GM21390 (cell line): ENCODE measurements at regions not wholly inside any gene's neighbourhood (a gene's known extent, or its start where the extent isn't known, plus 50 kb on each side); places are given as distances from the start of the nearest gene placed in this dataset.

Experiments
- ATAC-seq: cut with Tn5 transposase; IDR thresholded peaks from one replicate; pipeline ENCODE4 v1.9.1; 2021; ENCODE audit not compliant: unreplicated experiment

- ATAC-seq, result no peak
These were observed 102.4 kb downstream of the EFNB2 start for GRCh38 chr13:106433066-106433465.

GRCh38 chr13:106432636-106433035 is 102.8 kb downstream of the EFNB2 start:
- no peak for ATAC-seq

- no peak for ATAC-seq
These were observed 108.6 kb downstream of the EFNB2 start for GRCh38 chr13:106426909-106427308.

DNA sequence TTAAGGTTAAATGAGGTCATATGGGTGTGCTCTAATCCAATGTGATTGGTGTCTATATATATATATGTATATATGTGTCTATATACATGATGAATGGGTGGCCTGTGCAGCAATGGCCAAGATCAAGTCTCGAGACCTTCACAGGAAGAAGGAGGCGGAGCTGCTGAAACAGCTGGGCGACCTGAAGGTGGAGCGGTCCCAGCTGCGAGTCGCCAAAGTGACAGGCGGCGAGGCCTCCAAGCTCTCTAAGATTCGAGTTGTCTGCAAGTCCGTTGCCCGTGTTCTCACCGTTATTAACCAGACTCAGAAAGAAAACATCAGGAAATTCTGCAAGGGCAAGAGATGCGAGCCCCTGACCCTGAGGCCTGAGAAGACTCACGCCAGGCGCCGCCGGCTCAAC is 109.8 kb downstream of the EFNB2 start:
- no peak for ATAC-seq

- ATAC-seq, result no peak
These were observed 110.7 kb downstream of the EFNB2 start for GRCh38 chr13:106424805-106425204.

DNA sequence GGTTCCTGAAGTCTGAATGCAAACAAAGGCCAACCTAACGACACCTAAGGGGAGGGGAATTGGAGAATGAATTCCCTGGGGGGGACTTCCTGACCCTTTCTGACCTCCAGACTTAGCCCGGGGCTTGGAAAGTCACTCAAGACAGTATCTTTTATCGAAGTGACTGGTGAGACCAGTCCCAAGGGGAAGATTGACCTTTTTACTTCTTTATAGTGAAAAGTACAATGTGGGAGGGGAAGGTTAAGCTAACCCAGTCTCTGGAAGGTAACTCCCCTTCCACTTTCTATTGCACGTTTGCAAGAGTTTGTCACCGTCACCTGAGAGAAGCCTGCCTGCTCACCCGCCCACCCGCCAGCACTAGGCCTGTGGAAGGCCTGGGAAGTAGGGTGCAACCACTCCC is 111.9 kb downstream of the EFNB2 start:
- ATAC-seq, result peak; percentile 53

DNA sequence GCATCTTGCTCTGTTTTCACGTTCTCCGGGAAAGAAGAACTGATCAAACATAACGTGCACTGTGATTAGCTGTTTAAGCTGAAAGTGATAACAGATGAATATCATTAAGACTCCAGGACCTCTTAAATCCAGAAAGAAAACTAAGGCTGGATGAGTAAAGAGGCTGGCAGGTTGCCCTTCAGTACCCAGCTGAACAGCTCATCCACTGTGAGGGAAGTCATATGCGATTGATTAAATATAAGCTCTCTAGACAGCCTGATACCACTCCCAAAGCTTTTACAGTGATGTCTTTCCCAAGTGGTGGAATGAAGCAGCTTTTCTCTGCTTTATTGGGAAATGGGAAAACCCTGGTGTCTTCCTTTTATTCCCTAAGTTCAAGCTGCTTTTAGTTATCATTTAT is 116.9 kb downstream of the EFNB2 start:
- no peak for ATAC-seq

- no peak for ATAC-seq
These were observed 117.9 kb downstream of the EFNB2 start for GRCh38 chr13:106417467-106418110.

GRCh38 chr13:106416645-106417044 is 118.8 kb downstream of the EFNB2 start:
- no peak for ATAC-seq

GRCh38 chr13:106415971-106416370 is 119.5 kb downstream of the EFNB2 start:
- no peak for ATAC-seq

GRCh38 chr13:106415442-106415841 is 120.0 kb downstream of the EFNB2 start:
- no peak for ATAC-seq

GRCh38 chr13:106407338-106407737 is 128.1 kb downstream of the EFNB2 start:
- ATAC-seq, result peak; percentile 66

DNA sequence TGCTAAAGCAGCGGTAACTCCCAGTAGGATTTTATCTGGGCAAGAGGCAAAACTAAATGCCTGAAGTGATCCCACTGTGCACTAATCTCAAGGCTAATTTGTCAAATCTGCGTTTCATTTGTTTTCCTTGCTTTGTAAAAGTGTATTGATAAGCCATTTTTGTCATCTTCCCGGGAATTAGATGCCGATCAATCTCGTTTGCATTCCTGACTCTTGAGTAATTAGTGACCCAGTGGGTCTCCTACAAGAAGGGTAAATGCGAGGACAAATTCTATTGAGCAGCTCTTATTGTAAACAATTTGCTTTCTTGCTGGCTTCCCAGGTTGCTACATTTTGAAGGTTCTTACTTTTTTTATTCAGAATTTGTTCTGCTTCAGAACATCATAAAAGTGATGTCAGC is 129.7 kb downstream of the EFNB2 start:
- no peak for ATAC-seq

DNA sequence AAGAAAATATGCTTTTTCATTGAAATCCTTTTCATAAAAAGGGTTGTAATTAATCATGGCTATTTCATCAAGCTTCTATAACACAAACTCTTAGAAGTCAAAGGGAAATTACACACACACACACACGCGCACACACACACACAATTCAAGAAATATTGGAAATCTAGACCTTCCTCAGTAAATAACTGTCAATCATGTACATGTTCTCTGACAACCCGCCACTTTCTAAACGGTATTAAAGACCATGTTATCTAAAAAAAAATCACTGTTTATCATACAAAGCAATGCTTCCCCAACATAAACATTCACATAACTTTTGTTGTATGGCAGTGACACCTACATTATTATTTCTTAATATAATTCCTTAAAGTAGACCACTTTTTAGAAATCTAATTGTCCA is 132.2 kb downstream of the EFNB2 start:
- ATAC-seq, result no peak

DNA sequence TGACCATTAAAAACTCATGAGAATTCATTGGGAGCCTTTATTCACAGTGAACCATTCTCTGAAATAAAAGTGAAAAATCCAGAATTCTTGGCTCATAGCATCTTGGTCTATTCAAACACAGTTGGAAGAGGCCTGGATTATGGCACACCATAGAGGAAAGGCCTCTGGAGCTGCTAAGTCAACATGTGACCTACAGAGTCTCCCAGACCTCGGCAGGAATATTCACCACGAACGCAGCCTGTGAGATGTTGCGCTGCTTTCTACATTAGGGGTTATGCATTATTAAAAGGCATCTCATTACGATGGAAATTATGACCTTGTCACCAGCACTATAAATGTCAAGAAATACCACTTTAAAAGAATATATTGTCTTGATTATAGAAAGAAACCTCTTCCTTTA is 132.6 kb downstream of the EFNB2 start:
- ATAC-seq, result no peak

DNA sequence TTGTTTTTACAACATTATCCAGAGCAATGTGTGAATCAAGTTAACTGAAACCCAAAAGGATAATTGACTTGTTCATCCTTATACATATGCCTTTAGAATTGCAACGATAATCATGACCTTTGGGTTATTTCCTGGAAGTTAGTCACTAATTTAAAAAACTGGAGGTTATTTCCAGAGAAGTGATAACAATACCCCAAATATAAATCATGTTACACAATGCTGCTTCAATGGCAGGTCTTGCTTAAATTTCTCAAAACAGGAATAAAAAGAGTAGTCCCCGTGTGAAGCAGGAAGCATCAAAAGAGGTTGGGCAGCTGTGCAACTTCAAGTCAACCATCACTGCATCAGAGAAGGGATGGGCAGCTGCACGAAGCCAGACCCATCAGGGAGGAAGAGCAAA is 134.4 kb downstream of the EFNB2 start:
- no peak for ATAC-seq

GRCh38 chr13:106400289-106400688 is 135.2 kb downstream of the EFNB2 start:
- ATAC-seq, result no peak

GRCh38 chr13:106398289-106398688 is 137.2 kb downstream of the EFNB2 start:
- ATAC-seq, result no peak

DNA sequence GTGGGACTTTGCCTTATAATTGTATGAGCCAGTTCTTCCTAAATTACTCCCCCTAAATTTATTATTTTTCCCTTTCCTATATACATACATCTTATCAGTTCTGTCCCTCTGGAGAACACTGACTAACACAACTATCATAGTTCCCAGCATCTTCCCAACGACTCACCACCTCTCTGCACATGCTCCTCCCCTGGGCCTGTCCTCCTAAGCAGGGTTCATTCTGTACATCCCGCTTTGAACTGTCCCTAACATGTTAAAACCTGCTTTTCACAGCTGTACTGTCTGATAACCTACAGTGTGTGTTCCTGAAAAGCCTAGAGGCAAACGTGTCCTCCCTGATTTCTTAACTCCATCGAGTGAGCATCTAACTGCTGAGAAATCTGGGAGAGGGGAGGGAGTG is 141.7 kb downstream of the EFNB2 start:
- no peak for ATAC-seq

- no peak for ATAC-seq
These were observed 143.8 kb downstream of the EFNB2 start for GRCh38 chr13:106391681-106392080.

DNA sequence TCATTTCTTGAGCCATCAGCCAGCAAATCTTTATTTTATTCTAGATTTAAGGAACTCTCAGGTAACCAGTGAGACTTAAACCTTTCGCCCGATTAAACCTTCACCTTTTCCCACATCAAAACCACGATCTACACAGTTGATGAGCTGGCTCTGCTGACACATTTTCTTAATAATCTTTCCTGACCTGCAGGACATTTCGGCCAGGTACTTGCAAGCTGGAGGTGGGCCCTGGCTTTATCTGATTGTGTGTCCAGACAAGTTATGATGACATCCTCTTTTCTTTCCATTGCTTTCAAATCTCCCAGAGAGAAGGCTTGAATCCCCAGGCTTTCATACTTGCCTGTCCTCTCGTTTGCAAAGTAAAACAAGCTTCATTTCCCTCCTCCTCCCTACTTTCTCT is 144.2 kb downstream of the EFNB2 start:
- ATAC-seq, result no peak

DNA sequence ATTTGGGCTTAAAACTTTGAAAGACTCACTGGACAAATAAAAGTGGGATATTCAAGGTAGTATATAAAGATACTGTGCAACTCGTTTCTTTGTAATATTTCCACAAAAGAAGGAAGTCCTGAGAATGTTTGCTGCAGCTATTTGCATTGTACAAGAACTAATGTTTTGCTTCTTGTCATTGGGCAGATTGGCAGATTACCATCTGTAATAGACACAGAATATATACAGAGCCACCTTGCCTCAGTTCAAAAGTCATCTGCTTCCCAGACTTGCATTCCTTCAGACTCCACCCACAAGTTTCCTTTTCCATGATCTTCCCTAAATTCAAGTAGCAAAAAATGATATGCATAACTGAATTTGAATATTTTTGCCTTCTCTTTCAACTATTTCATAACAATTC is 145.1 kb downstream of the EFNB2 start:
- ATAC-seq, result no peak

- no peak for ATAC-seq
These were observed 149.8 kb downstream of the EFNB2 start for GRCh38 chr13:106385654-106386053.

- ATAC-seq, result no peak
These were observed 150.9 kb downstream of the EFNB2 start for GRCh38 chr13:106384516-106384915.
